Mesodermal cell (in vitro differentiated cells): ENCODE measurements at regions not wholly inside any gene's neighbourhood (a gene's known extent, or its start where the extent isn't known, plus 50 kb on each side); places are given as distances from the start of the nearest gene placed in this dataset.
"Not testable (repeated sequence)": the region's sequence is repeated elsewhere in the genome, so short reads cannot be mapped to it uniquely, and the experiment has no call there.

Source experiments
- H3K27ac ChIP-seq: 2 replicates; pipeline ENCODE4 v1.7.0; 2013; ENCODE audit warnings: mild to moderate bottlenecking, low read depth, low read length, moderate library complexity; ENCODE audit not compliant: severe bottlenecking
- H3K36me3 ChIP-seq: 2 replicates; pipeline ENCODE4 v1.7.1; 2013; ENCODE audit warnings: mild to moderate bottlenecking, low read length, moderate library complexity; ENCODE audit not compliant: control insufficient read depth, insufficient read depth
- H3K4me1 ChIP-seq: one replicate; pipeline ENCODE4 v1.7.1; 2013; ENCODE audit warnings: mild to moderate bottlenecking, low read length; ENCODE audit not compliant: insufficient read depth, control insufficient read depth, poor library complexity, severe bottlenecking
- H3K4me3 ChIP-seq: 2 replicates; pipeline ENCODE4 v1.7.0; 2013; ENCODE audit warnings: low read length, control low read depth, mild to moderate bottlenecking; ENCODE audit not compliant: insufficient read depth, poor library complexity, severe bottlenecking; ENCODE audit errors: extremely low read depth
- H3K9me3 ChIP-seq: 2 replicates; pipeline ENCODE4 v1.7.1; 2013; ENCODE audit warnings: mild to moderate bottlenecking, low read length, moderate library complexity; ENCODE audit not compliant: control insufficient read depth
- WGBS, 2 experiments: methylation state at CpG; one replicate each; pipeline ENCODE4 v1.1.5; 2013; ENCODE audit warnings: missing lambda C conversion rate in 2 of 2; ENCODE audit not compliant: insufficient coverage in 2 of 2; 5-methylcytosine and 5-hydroxymethylcytosine counted together

DNA sequence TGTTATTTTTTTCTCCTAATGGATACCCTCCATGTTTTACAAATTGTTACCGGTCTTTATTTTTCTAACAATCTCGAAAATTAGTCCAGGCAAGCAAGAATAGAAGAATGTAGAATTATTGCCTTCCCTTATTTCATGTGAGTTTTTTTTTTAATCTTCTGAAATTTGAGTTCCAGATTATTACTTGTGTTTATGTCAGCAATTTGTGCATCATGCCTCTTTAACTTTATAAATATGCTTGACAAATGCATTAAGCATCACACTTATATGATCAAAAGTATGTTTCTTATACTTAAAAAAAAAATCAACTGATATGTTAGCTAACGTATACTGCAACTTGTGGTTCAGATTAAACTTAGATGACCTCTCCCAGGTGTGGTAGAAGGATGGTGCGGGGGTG, 242.7 kb upstream of the VSTM2A start:
- Histone ChIP-seq H3K27ac (no peak overlapping the region), H3K36me3 (no peaks in the 10 kb centered on the region), H3K4me3 (no peak overlapping the region), H3K4me1 (no peaks in the 10 kb centered on the region), H3K9me3 (no peaks in the 10 kb centered on the region)
- WGBS, 2 experiments, result 83% methylated on average over 1 of the region's 4 CpGs; no CpG with 5 or more reads in 1 of the 2 experiments

DNA sequence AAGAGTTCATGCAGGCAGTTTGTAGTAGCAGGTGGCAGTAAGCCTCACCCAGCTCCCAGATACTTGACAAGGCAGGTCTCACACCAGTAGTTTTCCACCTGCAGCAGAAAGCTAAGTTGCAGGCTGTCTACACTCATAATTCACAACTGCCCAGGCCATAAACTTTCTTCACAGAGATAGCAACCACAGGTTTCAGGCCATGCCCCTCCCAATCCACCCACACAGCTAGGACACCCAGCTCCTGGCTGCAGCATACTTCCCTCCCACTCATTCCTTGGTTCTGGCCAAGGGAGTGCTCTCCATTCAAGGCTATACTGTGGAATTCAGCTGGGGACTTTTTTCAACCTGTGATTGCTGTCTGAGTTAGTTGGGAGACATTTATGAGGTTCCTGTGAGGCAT, 226.2 kb upstream of the VSTM2A start:
- not testable (repeated sequence) for H3K36me3 ChIP-seq, H3K9me3 ChIP-seq, H3K27ac ChIP-seq, H3K4me3 ChIP-seq, H3K4me1 ChIP-seq

DNA sequence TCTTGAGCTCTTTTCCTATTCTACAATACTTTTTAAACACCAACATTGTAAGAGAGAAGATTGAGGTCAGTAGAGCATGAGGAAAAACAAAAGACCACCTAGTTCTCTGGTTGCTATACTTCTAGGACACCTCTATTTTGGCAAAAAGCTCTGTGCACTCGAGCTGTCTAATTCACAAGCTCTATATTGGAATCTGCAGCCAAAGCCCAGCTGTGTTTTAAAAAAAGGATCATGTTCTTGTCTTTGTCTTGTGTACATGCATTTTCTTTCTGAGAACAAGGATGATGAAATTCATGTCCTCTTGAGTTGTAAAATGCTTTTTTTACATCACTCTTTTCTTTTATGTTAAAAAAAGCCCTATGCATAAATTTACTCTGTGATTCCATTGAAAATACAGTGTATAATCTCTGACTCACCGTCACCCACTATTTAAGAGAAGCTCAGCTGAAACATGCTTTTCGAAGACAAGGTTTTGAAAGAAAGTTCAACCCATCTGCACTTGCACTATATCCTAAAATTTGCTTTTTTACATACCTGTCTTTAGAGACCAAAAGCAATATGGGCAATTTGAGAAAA, 215.5 kb upstream of the VSTM2A start:
- no peaks in the 10 kb centered on the region for H3K36me3 ChIP-seq
- H3K4me3 ChIP-seq, result no peak overlapping the region
- no peaks in the 10 kb centered on the region for H3K4me1 ChIP-seq
- H3K9me3 ChIP-seq, result no peaks in the 10 kb centered on the region
- no peak overlapping the region for H3K27ac ChIP-seq
- 100% methylated on average over 2 of the region's 3 CpGs; no CpG with 5 or more reads in 1 of the 2 experiments for WGBS, 2 experiments

GRCh38 chr7:54330216-54330800, 211.9 kb upstream of the VSTM2A start:
- WGBS, 2 experiments, result 20 to 83% methylated on average over 1 to 2 of the region's 4 CpGs
- H3K27ac ChIP-seq, result no peak overlapping the region
- H3K4me1 ChIP-seq, result no peaks in the 10 kb centered on the region

DNA sequence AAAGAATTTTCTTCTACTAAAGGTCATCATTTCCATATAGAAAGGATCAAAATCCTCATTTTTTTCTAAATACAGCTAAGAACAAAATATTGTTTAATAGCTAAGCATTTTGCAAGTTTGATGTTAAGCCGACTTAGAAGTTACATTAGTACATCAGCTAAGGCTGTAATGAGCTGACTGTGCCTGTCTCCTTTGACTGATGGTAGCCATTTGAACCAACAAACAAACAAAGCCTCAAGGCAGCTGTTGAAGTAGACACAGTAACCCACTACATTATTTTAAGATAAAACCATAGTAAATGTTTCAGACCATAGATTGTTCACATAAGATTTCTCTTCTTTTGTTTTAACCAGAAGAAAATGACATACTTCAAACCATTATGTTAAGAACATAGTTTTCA, 210.9 kb upstream of the VSTM2A start:
- WGBS, 2 experiments, result no CpG with 5 or more reads among the region's 1 CpG
- Histone ChIP-seq H3K36me3 (no peaks in the 10 kb centered on the region), H3K4me3 (no peak overlapping the region), H3K4me1 (no peaks in the 10 kb centered on the region), H3K9me3 (no peaks in the 10 kb centered on the region), H3K27ac (no peak overlapping the region)

More at GRCh38 chr7:54330216-54330800, 211.9 kb upstream of the VSTM2A start:
- no peaks in the 10 kb centered on the region for H3K9me3 ChIP-seq
- H3K36me3 ChIP-seq, result no peaks in the 10 kb centered on the region
- H3K4me3 ChIP-seq, result no peak overlapping the region

DNA sequence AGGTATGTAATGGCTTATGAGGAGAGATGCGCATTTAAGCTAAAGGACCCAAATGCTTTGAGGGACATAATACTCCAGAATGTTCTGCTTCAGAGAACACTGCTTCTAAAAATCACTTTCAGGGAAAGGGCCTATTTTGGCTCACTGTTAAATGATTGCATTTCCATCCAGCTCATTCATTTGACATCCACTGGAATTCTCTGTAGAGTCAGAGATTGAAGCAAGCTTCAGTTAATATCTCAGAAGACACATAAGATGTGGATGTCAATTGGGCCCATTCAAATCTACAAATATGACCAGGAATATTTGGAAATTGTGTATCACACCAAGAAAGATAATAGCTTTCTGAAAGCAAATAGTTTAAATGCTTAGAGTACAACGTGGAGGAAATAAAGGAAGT, 209.9 kb upstream of the VSTM2A start:
- no CpG with 5 or more reads among the region's 2 CpGs for WGBS, 2 experiments
- Histone ChIP-seq H3K9me3 (no peaks in the 10 kb centered on the region), H3K36me3 (no peaks in the 10 kb centered on the region)

DNA sequence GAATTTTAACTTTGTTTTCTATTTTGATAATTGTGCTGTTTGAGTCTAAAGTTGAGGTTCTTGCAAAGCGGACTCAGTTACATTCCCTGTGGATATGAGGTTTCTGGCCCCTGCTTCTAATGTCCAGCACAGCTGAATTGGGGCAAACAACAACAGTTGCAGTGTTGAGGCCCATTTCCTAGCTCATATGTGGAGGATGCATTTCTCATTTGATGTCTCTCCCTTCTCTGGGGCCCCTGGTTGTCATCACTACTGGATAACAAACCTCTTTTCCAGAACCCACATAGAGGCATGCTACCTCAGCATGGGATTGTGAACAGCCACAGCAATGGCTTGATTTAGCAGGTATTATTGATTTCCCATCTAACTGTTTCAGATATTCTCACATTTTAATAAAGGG, 208.2 kb upstream of the VSTM2A start:
- no peaks in the 10 kb centered on the region for H3K9me3 ChIP-seq
- H3K4me3 ChIP-seq, result no peak overlapping the region
- H3K27ac ChIP-seq, result no peak overlapping the region
- H3K36me3 ChIP-seq, result no peaks in the 10 kb centered on the region
- no peaks in the 10 kb centered on the region for H3K4me1 ChIP-seq
- WGBS, 2 experiments, result 86 to 100% methylated on average over 1 of the region's 1 CpG

More for the DNA sequence above, 209.9 kb upstream of the VSTM2A start:
- Histone ChIP-seq H3K4me1 (no peaks in the 10 kb centered on the region), H3K27ac (no peak overlapping the region), H3K4me3 (no peak overlapping the region)

GRCh38 chr7:54336800-54337199, 205.4 kb upstream of the VSTM2A start:
- Histone ChIP-seq H3K36me3 (no peaks in the 10 kb centered on the region), H3K4me1 (no peaks in the 10 kb centered on the region), H3K4me3 (no peak overlapping the region), H3K27ac (no peak overlapping the region), H3K9me3 (no peaks in the 10 kb centered on the region)
- no CpG with 5 or more reads among the region's 2 CpGs for WGBS, 2 experiments

- H3K27ac ChIP-seq, result no peak overlapping the region
- no peaks in the 10 kb centered on the region for H3K36me3 ChIP-seq
- 80% methylated on average over 1 of the region's 2 CpGs; no CpG with 5 or more reads in 1 of the 2 experiments for WGBS, 2 experiments
- no peak overlapping the region for H3K4me3 ChIP-seq
- no peaks in the 10 kb centered on the region for H3K9me3 ChIP-seq
- no peaks in the 10 kb centered on the region for H3K4me1 ChIP-seq
Measured at GRCh38 chr7:54337466-54337865, 204.7 kb upstream of the VSTM2A start.

- no peaks in the 10 kb centered on the region for H3K36me3 ChIP-seq
- H3K27ac ChIP-seq, result no peak overlapping the region
- WGBS, 2 experiments, result no CpG with 5 or more reads among the region's 3 CpGs
Measured at GRCh38 chr7:54338319-54338718, 203.9 kb upstream of the VSTM2A start.

DNA sequence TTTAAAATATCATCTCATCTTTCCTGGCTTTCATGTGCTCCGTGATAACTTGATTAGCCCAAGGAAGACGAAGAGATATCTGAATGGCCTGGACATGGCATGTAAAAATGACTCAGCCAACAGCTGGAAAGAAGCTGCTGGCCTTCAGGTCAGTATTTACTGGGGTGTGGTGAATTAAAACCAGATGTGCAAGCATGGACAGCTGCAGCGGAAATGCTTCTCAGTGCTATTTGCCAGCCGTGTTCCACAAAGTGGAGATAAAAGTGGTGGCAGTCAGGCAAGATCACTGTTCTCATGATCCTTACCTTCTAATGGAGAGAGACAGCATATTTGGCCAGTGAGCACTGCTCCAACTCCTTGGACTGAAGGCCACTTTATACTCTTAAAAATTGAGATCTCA, 203.1 kb upstream of the VSTM2A start:
- Histone ChIP-seq H3K4me1 (no peaks in the 10 kb centered on the region), H3K27ac (no peak overlapping the region), H3K36me3 (no peaks in the 10 kb centered on the region), H3K9me3 (no peaks in the 10 kb centered on the region), H3K4me3 (no peak overlapping the region)
- 93 to 100% methylated on average over 1 to 3 of the region's 4 CpGs for WGBS, 2 experiments

More at GRCh38 chr7:54338319-54338718, 203.9 kb upstream of the VSTM2A start:
- Histone ChIP-seq H3K4me3 (no peak overlapping the region), H3K4me1 (no peaks in the 10 kb centered on the region), H3K9me3 (no peaks in the 10 kb centered on the region)
